NCI-H2029 treated with DMSO at 0.1 percent for 48 hours (cell line): ENCODE measurements at regions not wholly inside any gene's neighbourhood (a gene's known extent, or its start where the extent isn't known, plus 50 kb on each side); places are given as distances from the start of the nearest gene placed in this dataset.
A peak's percentile ranks its signal among the peaks of the same experiment; 100 is the strongest.

ENCODE experiments used
- DNase-seq: peaks from one replicate; lab custom pipeline; 2025; lab: John Stamatoyannopoulos, UW

GRCh38 chr1:42096554-42096953 lies 56.7 kb upstream of the GUCA2B start:
- no peak for DNase-seq

- DNase-seq: no peak
Measured at GRCh38 chr1:42089246-42089645, 64.0 kb upstream of the GUCA2B start.

DNA sequence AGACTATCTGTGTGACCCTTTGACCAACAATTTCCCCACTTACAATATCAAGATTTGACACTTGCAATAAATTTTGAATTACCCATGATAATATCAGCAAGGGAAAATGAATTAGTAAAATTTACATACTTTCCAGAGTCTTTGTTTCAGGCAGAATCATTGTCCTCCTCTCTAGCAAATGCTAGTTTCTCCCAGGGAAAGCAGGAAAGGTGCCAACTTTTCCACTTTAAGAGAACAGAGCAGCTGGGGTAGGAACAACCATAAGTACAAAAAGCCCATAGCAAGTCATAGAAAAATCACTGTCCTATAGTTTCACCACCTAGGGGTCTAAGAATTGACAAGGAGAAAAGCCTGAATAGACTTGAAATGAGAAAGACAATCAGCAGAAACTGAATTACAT lies 67.1 kb upstream of the GUCA2B start:
- DNase-seq: no peak

DNA sequence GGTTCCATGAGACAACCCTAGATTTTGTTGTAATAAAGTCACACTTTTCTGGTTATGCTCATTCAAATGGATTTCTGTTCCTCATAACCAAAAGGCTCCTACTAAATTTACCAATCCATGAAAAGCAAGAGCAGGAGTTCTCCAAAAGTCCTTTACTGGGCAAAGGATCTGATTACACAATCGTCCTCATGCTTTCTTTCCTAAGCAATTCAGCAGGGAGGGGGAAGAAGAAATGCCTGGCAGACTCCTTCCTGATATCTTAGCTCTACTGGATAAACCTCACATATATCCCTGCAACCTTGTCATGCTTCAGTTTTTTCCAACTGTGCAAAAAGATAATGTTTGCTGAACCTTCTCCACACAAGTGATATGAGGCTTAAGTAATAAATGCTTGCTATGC lies 67.6 kb upstream of the GUCA2B start:
- no peak for DNase-seq

DNA sequence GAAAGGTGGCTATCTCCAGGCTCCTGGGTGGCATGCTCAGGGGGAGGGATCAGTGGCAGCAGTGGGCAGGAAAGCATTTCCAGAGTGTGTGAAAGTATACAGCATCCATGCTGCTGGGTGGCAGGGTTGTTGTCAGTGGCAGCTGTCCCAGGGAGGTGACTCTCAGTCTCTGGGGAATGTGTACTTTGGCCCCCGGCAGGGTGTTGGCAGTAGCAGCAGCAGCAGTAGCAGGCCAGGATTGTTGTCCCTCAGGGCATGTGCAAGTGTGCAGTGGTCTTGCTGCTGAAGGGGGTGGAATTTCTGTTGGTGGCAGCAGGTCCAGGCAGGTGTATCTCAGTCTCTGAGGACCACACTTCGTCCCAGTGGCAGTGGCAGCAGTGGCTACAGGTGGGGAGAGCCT lies 71.7 kb upstream of the GUCA2B start:
- DNase-seq: peak; percentile 55

GRCh38 chr1:42075179-42075578 lies 78.0 kb upstream of the GUCA2B start:
- DNase-seq: no peak

- DNase-seq: no peak
Measured at GRCh38 chr1:42070996-42071395, 82.2 kb upstream of the GUCA2B start.

DNA sequence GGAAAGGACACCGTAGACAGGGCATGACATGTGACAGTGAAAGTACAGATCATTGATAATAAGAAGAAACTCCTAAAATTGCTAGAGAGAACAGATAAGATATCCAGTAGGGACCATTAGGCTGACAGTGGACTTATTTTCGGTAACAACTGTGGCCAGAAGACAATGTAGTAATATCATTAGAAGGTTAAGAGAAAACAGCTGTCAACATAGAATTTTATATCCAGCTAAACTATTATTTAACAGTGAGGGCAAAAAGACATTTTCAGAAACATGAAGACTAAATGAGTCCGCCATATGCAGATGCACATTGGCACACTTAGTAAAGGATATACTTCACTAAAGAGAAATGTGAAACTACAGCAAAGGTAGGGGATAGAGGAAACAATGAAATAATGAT lies 95.4 kb upstream of the GUCA2B start:
- no peak for DNase-seq

GRCh38 chr1:42056460-42056859 lies 96.8 kb upstream of the GUCA2B start:
- DNase-seq: no peak

- DNase-seq: no peak
Measured at GRCh38 chr1:42055061-42055460, 98.1 kb upstream of the GUCA2B start.

GRCh38 chr1:42052072-42052699 lies 101.0 kb upstream of the GUCA2B start:
- DNase-seq: no peak

DNA sequence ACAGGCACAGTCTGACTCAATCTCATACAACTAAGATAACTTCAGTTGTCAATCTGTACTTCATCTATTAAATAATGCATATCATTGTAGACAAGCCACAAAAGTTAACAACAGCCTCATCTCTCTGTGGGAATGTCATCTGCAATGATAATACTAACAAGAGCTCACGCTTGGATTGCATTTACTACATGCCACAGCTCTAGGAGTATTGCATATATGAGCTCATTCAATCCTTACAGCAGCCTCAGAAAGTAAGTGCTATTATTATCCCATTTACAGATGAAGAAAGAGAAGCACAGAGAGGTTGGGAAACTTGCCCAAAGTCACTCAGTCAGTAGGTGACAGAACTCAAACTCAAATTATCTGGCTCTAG lies 105.7 kb upstream of the GUCA2B start:
- no peak for DNase-seq

DNA sequence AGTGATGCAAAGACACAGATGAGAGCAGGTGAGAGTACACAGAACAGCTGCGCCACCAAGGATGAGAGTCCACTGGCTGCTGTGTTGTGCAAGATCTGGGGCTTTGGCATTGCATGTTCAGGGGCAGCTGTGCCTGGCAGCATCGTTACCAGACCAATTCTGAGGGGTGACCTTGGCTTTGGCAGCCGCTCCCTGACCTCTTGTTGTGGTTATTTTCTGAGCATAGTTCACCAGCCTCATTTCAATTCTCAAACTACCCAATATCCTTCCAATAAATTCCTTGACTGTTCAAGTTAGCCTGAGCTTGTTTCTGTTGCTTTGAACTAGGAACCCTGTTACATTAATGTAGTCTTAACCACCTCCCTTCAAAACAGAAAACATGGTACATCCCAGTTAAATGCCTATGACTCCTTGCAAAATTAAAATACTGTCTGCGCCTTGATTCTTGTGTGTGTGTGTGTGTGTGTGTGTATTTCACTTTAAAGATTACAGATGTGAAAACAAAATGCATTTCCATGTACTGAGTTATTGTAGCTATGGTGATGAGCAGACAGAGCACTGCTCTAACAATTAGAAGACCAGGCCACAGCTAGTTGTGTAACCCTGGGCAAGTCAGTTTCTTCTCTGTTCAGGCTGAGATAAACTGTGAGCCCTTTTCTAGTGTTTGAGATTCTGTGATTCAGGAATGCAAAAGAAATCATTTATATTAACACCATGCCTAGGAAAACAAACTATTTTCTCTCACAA lies 106.3 kb upstream of the GUCA2B start:
- DNase-seq: no peak

DNA sequence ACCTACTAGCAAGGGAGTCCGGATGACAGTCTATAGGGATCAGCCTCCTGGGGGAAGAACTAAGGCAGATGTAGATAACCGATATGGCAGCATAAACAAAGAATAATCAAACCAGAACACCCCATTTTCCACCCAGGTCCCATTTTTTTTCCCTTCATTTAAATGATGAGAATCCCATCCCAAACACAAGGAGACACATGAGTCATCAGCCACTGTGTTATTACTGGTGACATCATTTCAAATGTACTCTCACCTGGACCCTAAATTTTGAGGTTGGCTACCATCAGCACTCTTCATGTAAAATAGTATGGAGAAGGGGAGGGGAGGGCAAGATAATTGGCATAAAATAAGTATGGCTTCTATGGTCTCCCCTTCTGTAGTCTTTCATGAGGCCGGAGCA lies 108.9 kb upstream of the GUCA2B start:
- no peak for DNase-seq

- no peak for DNase-seq
Measured at GRCh38 chr1:42043811-42044210, 109.4 kb upstream of the GUCA2B start.

- DNase-seq: no peak
Measured at GRCh38 chr1:42043182-42043581, 110.0 kb upstream of the GUCA2B start.

- no peak for DNase-seq
Measured at GRCh38 chr1:42041031-42041430, 112.2 kb upstream of the GUCA2B start.

- DNase-seq: no peak
Measured at GRCh38 chr1:42040159-42040558, 113.1 kb upstream of the GUCA2B start.

DNA sequence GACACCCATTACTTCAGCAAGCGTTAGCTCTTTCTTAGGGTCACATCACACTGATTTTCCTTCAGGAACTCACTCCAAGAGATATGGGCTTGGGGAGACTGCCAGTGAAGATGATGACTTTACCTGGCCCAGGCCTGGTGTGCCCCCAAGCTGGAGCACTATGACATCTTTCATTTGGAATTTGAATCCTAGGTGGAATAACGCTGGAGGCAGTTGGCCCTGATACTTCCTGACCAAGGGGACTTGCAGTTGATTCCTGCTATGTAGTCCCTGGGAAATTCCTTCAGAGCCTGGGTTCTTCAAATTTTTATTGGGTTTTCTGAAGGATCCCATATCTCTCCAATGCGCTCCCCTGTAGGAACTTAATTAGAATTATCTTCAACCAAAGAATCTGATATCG lies 114.9 kb upstream of the GUCA2B start:
- no peak for DNase-seq

- peak; percentile 49 for DNase-seq
Measured at GRCh38 chr1:42037586-42037985, 115.6 kb upstream of the GUCA2B start.

DNA sequence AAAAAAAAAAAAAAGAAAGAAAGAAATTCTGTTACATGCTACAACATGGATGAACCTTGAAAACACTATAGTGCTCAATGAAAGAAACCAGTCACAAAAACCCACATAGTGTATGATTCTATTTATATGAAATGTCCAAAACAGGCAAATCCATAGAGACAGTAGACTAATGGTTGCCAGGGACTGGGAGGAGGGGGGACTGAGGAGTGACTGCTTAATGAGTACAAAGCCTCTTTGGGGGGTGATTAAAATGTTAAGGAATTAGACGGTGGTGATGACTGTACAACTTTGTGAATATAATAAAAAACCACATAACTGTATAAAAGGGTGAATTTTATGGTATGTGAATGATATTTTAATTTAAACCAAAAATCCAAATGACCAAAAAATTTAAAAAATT lies 116.0 kb upstream of the GUCA2B start:
- DNase-seq: no peak

DNA sequence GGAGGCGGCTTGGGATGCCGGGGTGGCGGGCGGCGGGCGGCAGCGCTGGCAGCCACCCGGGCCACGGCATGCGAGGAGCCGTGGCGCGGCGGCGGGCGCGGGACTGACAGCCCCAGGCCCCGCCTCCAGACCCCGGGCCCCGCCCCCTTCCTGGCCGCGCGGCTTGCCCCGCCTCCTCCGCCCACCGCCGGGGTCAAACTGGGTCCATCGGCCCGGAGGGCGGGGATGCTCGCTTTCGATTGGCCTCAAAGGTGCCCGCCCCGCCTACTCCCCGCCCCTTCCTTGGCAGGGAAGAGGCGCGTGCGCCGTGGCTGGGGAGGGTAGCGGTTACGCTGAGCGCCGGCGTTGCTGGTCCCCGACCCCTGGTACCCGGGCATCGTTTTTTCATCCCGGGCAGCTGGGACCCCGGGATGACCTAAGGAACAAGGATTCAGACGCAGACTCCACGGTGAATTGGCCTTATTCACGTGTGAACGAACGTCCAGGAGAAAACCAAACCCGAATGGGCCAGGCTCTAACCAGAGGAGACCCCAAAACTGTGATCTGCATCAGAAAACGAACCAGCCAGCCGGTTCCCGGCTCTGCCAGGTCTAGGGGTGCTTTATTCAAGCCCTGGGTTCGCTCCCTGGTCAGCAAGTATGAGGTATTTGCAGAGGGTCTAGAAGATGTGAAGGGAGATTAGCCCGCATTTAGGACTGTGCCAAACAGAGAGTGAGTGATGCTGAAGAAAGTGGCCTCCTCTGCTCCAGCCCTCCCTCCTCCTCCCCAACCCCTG lies 117.2 kb upstream of the GUCA2B start:
- DNase-seq: peak; percentile 100

DNA sequence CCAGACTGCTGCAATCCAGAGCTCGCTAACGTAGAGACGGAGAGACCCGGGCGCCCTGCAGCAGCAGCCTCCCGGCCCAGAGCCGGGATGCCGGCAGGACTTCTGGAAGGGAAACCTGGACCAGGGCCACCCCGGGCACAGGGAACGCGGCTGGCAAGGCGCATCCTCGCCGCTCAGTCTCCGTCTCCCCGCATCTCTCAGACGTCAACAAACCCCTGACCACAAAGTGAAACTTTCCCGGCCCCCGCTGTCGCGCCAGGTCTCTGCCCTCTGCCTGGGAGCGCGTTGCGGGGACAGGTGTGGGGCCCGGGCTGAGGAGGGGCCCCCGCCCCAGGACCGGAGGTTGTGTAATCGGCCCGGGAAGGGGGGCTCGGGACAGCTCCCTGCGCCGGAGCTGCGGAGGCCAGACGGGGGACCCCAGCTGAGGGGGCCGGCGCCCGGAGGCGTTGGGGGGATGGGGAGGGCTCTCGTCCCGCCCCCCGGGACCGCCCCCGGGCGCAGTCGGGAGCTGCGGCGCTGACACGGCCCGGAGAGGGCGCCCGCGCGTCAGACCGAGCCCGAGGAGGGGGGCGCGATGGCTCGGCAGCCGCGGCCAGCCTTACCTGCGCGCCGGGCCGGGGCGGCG lies 116.6 kb upstream of the HIVEP3 start:
- peak; percentile 94 for DNase-seq
